MCF 10A (cell line): ENCODE measurements at regions not wholly inside any gene's neighbourhood (a gene's known extent, or its start where the extent isn't known, plus 50 kb on each side); places are given as distances from the start of the nearest gene placed in this dataset.
"Not testable (repeated sequence)": the region's sequence is repeated elsewhere in the genome, so short reads cannot be mapped to it uniquely, and the experiment has no call there.

Experiments used
- BruUV-seq: library from RNA; stranded (reverse); fragments of 400-500 nt; replicated peaks from 2 replicates; lab custom pipeline; 2021; lab: Mats Ljungman, UMichigan
- CTCF ChIA-PET: fragments of 300-600 bp; sonication (Branson Sonifier 250); formaldehyde crosslinking; extraction: SDS; loops from one replicate; lab custom pipeline; 2021; ENCODE audit warnings: antibody characterized with exemption, inconsistent platforms; lab: Yijun Ruan, JAX
- POLR2A ChIA-PET: fragments of 300-600, 350-650 bp; sonication (Branson Sonifier 250); formaldehyde crosslinking; extraction: SDS; loops from one replicate; lab custom pipeline; 2020; ENCODE audit warnings: antibody characterized with exemption, inconsistent platforms; lab: Yijun Ruan, JAX
- DNase-seq: peaks from one replicate; pipeline ENCODE4 v3.0.0-alpha.2; 2018; ENCODE audit not compliant: unreplicated experiment
- H3K27ac Mint-ChIP-seq: one replicate; pipeline ENCODE4 v1.8.0; 2022; ENCODE audit warnings: mild to moderate bottlenecking, low read depth, mixed read lengths; ENCODE audit not compliant: unreplicated experiment
- H3K27me3 Mint-ChIP-seq: one replicate; pipeline ENCODE4 v1.8.0; 2022; ENCODE audit warnings: mixed read lengths; ENCODE audit not compliant: insufficient read depth, unreplicated experiment
- H3K36me3 Mint-ChIP-seq: one replicate; pipeline ENCODE4 v1.8.0; 2022; ENCODE audit warnings: mild to moderate bottlenecking, moderate library complexity, mixed read lengths; ENCODE audit not compliant: insufficient read depth, unreplicated experiment
- H3K4me1 Mint-ChIP-seq: one replicate; pipeline ENCODE4 v1.8.0; 2022; ENCODE audit warnings: mixed read lengths; ENCODE audit not compliant: insufficient read depth, unreplicated experiment
- H3K4me3 Mint-ChIP-seq: one replicate; pipeline ENCODE4 v1.8.0; 2022; ENCODE audit warnings: mild to moderate bottlenecking, moderate library complexity, mixed read lengths; ENCODE audit not compliant: unreplicated experiment
- H3K9me3 Mint-ChIP-seq: one replicate; pipeline ENCODE4 v1.8.0; 2022; ENCODE audit warnings: mixed read lengths; ENCODE audit not compliant: unreplicated experiment
- intact Hi-C: fragments of 100-400 bp; cut with micrococcal nuclease; formaldehyde crosslinking; loops from 2 replicates; pipeline ENCODE4 v1.14.1; 2022
- TF ChIP-seq, protein P1 (sequence below): fragments of 200-600 bp; IDR thresholded peaks from one replicate; pipeline ENCODE4 v1.8.0; 2022; ENCODE audit warnings: antibody characterized with exemption, mild to moderate bottlenecking; ENCODE audit not compliant: unreplicated experiment

DNA sequence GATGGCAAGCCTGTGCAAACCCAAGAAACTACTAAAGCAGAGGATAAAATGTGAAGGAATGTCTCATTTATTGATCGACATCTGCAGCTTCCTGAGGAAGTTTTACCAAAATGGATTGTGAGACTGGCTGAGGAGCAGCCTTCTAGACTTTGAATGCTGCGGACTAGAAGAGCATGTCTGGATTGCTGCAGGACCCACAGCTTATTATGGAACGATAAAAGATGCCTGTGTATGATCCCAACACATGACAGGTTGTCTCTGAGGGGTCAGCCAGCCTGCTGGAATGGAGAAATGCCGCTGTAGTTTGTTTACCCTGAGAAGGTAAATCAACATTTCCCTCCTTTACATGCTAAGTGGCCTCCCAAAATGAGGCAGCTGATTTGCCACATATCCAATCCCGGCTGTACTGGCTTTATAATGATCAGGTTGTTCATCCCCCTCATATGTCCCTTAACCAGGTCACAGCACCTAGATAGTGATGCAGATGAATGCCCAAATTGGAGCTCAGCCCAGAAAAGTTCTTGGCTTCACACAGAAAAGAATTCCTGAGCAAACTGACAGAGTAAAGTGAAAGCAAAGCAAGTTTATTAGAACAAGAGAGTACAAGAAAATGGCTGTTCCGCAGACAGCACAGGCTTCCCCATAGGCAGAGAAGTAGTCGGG is 63.9 kb downstream of the IL12A start:
- TF ChIP-seq, protein P1, sequence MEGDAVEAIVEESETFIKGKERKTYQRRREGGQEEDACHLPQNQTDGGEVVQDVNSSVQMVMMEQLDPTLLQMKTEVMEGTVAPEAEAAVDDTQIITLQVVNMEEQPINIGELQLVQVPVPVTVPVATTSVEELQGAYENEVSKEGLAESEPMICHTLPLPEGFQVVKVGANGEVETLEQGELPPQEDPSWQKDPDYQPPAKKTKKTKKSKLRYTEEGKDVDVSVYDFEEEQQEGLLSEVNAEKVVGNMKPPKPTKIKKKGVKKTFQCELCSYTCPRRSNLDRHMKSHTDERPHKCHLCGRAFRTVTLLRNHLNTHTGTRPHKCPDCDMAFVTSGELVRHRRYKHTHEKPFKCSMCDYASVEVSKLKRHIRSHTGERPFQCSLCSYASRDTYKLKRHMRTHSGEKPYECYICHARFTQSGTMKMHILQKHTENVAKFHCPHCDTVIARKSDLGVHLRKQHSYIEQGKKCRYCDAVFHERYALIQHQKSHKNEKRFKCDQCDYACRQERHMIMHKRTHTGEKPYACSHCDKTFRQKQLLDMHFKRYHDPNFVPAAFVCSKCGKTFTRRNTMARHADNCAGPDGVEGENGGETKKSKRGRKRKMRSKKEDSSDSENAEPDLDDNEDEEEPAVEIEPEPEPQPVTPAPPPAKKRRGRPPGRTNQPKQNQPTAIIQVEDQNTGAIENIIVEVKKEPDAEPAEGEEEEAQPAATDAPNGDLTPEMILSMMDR, result no peak
- H3K27ac Mint-ChIP-seq, result peak overlapping the region; percentile 6
- no peak for DNase-seq
- H3K36me3 Mint-ChIP-seq, result no peaks in the 10 kb centered on the region
- ChIA-PET POLR2A (interaction anchor here (0.5 to 0.6 kb wide), 2 partner anchors 18 to 282 kb away, joined by 3 to 11 read pairs; no protein-coding TSS in a partner anchor), CTCF (interaction anchor here (0.7 to 4.6 kb wide), 4 partner anchors 18 to 127 kb away, joined by 3 to 29 read pairs (median 4); no protein-coding TSS in a partner anchor)
- intact Hi-C loops, result no loop called here
- H3K27me3 Mint-ChIP-seq, result no peaks in the 10 kb centered on the region
- H3K9me3 Mint-ChIP-seq, result no peaks in the 10 kb centered on the region
- H3K4me3 Mint-ChIP-seq, result peak overlapping the region; percentile 29
- BruUV-seq, result no TSS peak
- H3K4me1 Mint-ChIP-seq, result peaks cover 12% of the 10 kb centered on the region

DNA sequence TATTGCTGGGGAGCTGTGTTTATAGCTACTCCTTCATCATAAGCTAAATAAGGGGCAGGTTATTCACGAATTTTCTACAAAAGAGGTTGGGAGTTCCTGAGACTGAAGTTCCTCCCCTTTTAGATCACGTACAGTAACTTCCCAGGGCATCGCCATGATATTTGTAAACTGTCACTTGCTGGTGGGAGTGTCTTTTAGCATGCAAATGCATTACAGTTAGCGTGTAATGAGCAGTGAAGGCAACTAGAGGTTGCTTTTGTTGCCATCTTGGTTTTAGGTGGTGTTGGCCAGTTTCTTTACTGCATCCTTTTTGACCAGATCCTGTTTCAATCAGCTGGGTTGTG is 64.4 kb downstream of the IL12A start:
- Mint-ChIP-seq H3K36me3 (no peaks in the 10 kb centered on the region), H3K27ac (peak overlapping the region; percentile 6), H3K4me1 (peaks cover 12% of the 10 kb centered on the region), H3K27me3 (no peaks in the 10 kb centered on the region), H3K9me3 (no peaks in the 10 kb centered on the region), H3K4me3 (peak overlapping the region; percentile 29)
- DNase-seq, result no peak
- intact Hi-C loops, result no loop called here
- POLR2A ChIA-PET, result interaction anchor here (0.5 kb wide), 1 partner anchor 19 kb away, joined by 3 read pairs; no protein-coding TSS in a partner anchor
- CTCF ChIA-PET, result interaction anchor here (1.2 to 4.6 kb wide), 2 partner anchors 19 to 21 kb away, joined by 4 to 29 read pairs; no protein-coding TSS in a partner anchor
- no TSS peak for BruUV-seq
- TF ChIP-seq, protein P1, result no peak

DNA sequence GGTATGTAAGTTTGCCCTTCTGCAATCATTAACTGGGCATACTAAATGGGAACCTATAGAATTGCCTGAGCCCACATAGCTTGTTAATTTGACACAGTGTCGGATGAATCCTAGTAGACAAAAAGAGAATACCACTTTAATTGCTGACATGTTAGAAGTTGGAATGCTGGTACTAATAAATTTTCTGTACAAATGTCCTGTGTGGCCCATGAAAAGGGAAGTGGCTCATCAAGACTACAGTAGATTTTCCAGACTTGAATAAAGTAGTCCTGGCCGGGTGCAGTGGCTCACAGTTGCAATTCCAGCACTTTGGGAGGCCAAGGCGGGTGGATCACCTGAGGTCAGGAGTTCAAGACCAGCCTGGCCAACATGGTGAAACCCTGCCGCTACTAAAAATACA is 66.2 kb downstream of the IL12A start:
- H3K27me3 Mint-ChIP-seq, H3K4me3 Mint-ChIP-seq, DNase-seq, BruUV-seq, H3K36me3 Mint-ChIP-seq, H3K27ac Mint-ChIP-seq, intact Hi-C loops, H3K9me3 Mint-ChIP-seq: not testable (repeated sequence)
- POLR2A ChIA-PET, result interaction anchor here (0.9 kb wide), 1 partner anchor 70 kb away, joined by 3 read pairs; no protein-coding TSS in a partner anchor
- H3K4me1 Mint-ChIP-seq, result peaks cover 12% of the 10 kb centered on the region
- CTCF ChIA-PET, result interaction anchor here (0.7 to 4.6 kb wide), 2 partner anchors 22 to 158 kb away, joined by 3 to 29 read pairs; no protein-coding TSS in a partner anchor

DNA sequence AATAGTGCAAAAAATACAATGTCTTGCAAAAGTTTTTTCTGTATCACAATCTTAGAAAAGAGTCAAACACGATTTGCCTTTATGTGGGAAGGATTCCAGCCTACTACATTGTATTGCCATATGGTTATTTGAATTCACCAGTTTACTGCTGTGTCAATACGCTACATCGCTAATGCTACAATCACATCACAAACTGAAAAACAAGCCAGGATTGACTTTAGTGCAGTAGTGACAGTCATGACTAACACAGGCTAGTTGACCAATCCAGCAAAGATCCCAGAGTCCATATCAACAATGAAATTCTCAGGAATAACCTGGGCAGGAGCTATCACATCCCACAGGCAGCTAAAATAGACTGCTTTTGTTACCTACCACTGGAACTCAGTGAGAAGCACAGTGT is 67.0 kb downstream of the IL12A start:
- no TSS peak for BruUV-seq
- intact Hi-C loops, result no loop called here
- ChIA-PET CTCF (interaction anchor here (0.6 to 0.7 kb wide), 2 partner anchors 45 to 158 kb away, joined by 3 to 4 read pairs; no protein-coding TSS in a partner anchor), POLR2A (no interaction called here)
- H3K4me1 Mint-ChIP-seq, result peaks cover 7% of the 10 kb centered on the region
- H3K27ac Mint-ChIP-seq, result no peak overlapping the region
- H3K36me3 Mint-ChIP-seq, result no peaks in the 10 kb centered on the region
- H3K9me3 Mint-ChIP-seq, result no peaks in the 10 kb centered on the region
- H3K4me3 Mint-ChIP-seq, result no peak overlapping the region
- DNase-seq, result no peak
- TF ChIP-seq, protein P1, result no peak
- no peaks in the 10 kb centered on the region for H3K27me3 Mint-ChIP-seq
